ENCODE measurements at regions not wholly inside any gene's neighbourhood (a gene's known extent, or its start where the extent isn't known, plus 50 kb on each side); places are given as distances from the start of the nearest gene placed in this dataset.

DNA sequence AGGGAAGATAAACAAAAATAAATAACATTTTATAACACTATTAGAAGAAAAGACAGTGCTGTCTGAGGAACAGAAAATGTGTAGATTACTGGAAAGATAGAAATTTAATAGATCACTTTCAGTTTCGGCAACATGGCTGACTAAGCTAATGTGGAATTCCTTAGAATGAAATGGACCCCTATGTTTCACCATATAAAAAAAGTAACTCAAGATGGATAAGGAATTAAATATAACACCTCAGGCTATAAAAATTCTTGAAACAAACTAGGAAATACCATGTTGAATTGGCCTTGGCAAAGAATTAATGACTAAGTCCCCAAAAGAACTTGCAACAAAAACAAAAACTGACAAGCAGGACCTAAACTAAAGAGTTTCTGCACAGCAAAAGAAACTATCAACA is 558.3 kb downstream of the CHSY3 start:
- TF ChIP-seq, protein P1, sequence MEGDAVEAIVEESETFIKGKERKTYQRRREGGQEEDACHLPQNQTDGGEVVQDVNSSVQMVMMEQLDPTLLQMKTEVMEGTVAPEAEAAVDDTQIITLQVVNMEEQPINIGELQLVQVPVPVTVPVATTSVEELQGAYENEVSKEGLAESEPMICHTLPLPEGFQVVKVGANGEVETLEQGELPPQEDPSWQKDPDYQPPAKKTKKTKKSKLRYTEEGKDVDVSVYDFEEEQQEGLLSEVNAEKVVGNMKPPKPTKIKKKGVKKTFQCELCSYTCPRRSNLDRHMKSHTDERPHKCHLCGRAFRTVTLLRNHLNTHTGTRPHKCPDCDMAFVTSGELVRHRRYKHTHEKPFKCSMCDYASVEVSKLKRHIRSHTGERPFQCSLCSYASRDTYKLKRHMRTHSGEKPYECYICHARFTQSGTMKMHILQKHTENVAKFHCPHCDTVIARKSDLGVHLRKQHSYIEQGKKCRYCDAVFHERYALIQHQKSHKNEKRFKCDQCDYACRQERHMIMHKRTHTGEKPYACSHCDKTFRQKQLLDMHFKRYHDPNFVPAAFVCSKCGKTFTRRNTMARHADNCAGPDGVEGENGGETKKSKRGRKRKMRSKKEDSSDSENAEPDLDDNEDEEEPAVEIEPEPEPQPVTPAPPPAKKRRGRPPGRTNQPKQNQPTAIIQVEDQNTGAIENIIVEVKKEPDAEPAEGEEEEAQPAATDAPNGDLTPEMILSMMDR (IDR thresholded peaks at IDR 0.05) = no peak

DNA sequence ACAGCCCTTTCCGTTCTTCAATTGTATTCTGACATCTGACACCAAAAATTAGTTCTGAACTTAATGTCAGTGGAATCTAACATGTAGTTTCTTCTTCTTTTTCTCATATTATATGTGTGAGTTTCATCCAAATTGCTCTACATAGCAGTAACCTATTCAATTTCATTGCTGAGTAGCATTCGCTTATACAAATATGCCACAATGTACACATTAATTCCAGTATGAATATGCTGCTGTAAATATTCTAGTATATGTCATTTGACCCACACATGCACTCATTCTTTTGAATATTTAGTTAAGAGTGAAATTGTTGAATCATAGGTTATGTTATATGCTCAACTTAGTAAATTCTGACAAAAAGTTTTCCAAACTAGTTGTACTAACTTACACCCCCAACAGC is 550.9 kb downstream of the CHSY3 start:
- TF ChIP-seq, protein P1 (IDR thresholded peaks at IDR 0.05) = no peak

DNA sequence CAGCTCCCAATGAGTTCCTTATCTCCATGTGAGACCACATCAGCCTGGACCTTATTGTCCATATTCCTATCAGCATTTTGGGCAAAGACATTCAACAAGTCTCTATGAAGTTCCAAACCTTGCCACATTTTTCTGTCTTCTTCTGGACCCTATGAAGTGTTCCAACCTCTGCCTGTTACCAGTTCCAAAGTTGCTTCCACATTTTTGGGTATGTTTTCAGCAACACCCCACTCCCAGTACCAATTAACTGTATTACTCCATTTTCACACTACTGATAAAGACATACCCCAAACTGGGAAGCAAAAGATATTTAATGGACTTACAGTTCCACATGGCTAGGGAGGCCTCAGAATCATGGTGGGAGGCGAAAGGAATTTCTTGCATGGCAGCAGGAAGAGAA is 548.5 kb downstream of the CHSY3 start:
- TF ChIP-seq, protein P1 (IDR thresholded peaks at IDR 0.05) = no peak

DNA sequence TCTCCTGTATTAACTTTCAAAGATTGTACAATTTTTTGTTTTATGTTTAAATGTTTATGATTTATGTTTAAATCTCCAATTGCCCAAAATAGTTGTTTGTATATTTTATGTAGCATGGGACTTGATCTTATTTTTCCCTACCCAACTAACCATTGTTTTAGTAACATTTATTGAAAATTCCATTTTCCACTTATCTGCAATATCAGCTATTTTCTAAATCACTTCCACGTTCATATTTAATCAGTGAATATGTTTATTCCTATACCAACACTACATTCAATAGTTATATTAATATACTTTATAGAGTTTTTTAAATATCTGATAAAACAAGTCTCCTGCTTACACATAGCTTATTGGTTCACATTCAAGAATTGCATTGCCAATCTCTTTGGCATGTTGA is 532.2 kb downstream of the CHSY3 start:
- TF ChIP-seq, protein P1 (IDR thresholded peaks at IDR 0.05) = no peak

DNA sequence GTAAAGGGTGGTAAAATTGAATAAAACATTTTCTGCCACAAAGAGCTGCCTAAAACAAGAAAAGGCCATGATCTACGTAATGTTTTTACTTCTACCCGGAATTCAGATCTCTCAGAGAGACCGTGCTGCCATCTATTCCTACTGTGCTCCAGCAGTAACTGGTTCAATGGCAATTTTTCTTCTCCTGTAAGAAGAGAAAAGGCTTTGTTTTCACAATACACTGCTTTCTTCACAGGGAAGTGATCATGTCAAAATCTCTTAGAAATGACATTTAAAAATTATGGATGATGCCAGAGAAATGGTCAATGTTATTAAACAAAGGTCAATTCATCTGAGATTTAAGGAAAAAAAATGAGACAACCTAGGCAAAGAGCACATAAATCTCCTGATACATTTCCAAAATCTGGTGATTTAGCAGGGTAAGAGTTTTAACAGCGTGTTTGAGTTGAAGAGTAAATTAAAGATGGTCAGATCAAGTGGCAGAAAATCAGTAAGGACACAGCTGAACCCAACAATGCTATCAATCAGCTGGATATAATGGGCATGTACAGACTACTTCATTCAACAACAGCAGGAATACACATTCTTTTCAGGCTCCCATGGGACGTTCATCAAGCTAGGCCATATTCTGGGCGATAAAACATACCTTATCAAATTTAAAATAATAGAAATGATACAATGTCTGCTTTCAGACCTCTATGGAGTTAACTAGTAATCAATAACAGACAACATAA is 523.1 kb downstream of the CHSY3 start:
- TF ChIP-seq, protein P1 (IDR thresholded peaks at IDR 0.05) = no peak

DNA sequence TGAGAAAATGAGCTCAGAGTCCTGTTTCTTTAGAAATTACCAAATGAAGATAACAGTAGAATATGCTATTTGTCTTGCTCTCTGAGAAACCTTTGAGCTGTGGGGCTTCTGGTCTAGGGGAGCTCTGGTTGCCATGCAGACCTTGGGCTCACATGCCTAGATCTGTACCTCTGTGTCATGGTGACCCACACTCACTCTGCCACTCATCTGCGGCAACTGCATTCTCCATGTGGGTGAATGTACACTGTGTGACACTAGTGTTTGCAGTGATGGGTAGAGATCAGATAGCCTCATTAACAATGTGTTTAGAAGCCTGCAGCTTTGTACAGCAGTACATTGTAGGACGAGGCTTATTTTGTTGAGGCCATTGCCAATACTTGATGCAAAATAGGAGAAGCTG is 521.2 kb downstream of the CHSY3 start:
- TF ChIP-seq, protein P1 (IDR thresholded peaks at IDR 0.05) = no peak

DNA sequence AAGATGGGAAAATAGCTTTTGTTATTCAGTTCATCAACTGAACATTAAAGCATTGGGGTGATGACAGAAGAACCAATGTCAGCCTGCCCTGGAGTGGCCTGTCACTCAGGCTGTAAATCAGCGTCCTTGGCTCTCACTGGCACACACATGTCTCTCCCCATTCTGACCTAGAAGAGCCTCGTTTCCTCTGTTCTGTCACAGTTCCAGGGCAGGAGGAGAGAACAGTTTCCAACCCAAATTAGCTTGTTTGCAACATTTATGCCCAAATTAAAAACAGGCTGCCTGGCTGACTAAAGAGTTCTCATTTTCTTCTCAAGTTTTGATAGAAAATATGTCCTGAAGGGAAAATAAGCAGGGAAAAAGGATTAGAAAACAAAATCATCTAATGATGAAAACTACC is 520.1 kb downstream of the CHSY3 start:
- TF ChIP-seq, protein P1 (IDR thresholded peaks at IDR 0.05) = no peak

DNA sequence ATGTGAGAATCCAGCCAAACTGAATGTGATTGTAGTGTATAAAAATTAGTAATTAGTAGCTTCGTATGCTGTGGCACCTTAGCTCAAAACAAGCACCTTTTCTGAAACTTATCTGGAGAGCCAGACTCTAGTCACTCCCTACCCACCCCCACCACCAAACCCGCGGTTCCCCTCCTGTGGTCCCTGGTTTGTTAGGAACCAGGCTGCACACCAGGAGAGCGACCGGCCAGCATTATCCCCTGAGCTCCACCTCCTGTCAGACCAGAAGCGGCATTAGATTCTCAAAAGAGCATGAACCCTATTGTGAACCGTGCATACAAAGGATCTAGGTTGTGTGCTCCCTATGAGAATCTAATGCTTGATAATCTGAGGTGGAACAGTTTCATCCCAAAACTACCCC is 498.6 kb downstream of the CHSY3 start:
- TF ChIP-seq, protein P1 (IDR thresholded peaks at IDR 0.05) = no peak

Measured in LNCAP (cell line).